ENCODE measurements at regions not wholly inside any gene's neighbourhood (a gene's known extent, or its start where the extent isn't known, plus 50 kb on each side); places are given as distances from the start of the nearest gene placed in this dataset.

Small RNA genes lying in the stretch of these regions (small RNA-seq; reads per million reads assigned to genes)
- gene HMGB1P22 (0 reads per million in 6 experiments), gene RN7SKP117 (0 reads per million in 6 experiments)
